PC-9 (cell line): ENCODE measurements at regions not wholly inside any gene's neighbourhood (a gene's known extent, or its start where the extent isn't known, plus 50 kb on each side); places are given as distances from the start of the nearest gene placed in this dataset.
A peak's percentile ranks its signal among the peaks of the same experiment; 100 is the strongest.

Experiments
- BruUV-seq: library from RNA; stranded (reverse); fragments of 400-500 nt; replicated peaks from 2 replicates; lab custom pipeline; 2021; lab: Mats Ljungman, UMichigan
- CTCF ChIA-PET: fragments of 300-600 bp; sonication (Branson Sonifier 250); formaldehyde crosslinking; loops from one replicate; lab custom pipeline; 2022; ENCODE audit warnings: antibody characterized with exemption; lab: Charles Lee
- POLR2A ChIA-PET: fragments of 300-600 bp; sonication (Branson Sonifier 250); formaldehyde crosslinking; loops from one replicate; lab custom pipeline; 2022; ENCODE audit warnings: antibody characterized with exemption; ENCODE audit not compliant: unreplicated experiment; lab: Charles Lee
- DNase-seq, 2 experiments: peaks; one replicate each; pipeline versions ENCODE4 v3.0.0 to v3.0.0-alpha.2; 2015 to 2022; ENCODE audit warnings: mixed read lengths in 1 of 2
- H2AFZ ChIP-seq: fragments of 200-600 bp; sonication (generic); 2 replicates; pipeline ENCODE4 v1.8.1; 2017; ENCODE audit warnings: antibody characterized with exemption
- H3F3A ChIP-seq: fragments of 200-600 bp; sonication (generic); 2 replicates; pipeline ENCODE4 v1.8.1; 2017; ENCODE audit warnings: antibody characterized with exemption, mild to moderate bottlenecking, low read depth; ENCODE audit not compliant: insufficient read depth
- H3K27ac ChIP-seq: fragments of 200-600 bp; sonication (generic); 2 replicates; pipeline ENCODE4 v1.6.1; 2016; ENCODE audit warnings: mixed run types
- H3K27me3 ChIP-seq: fragments of 200-600 bp; sonication (generic); 2 replicates; pipeline ENCODE4 v1.6.1; 2016; ENCODE audit warnings: low read depth, mixed run types; ENCODE audit not compliant: insufficient read depth
- H3K36me3 ChIP-seq: fragments of 200-600 bp; sonication (generic); 2 replicates; pipeline ENCODE4 v1.6.1; 2016; ENCODE audit warnings: low read depth, mixed run types
- H3K4me1 ChIP-seq: fragments of 200-600 bp; sonication (generic); replicated peaks from 2 replicates; pipeline ENCODE4 v1.6.1; 2016; ENCODE audit warnings: mixed run types; ENCODE audit not compliant: insufficient read depth
- H3K4me2 ChIP-seq: fragments of 200-600 bp; sonication (generic); 2 replicates; pipeline ENCODE4 v1.6.1; 2017; ENCODE audit warnings: mixed run types
- H3K4me3 ChIP-seq: fragments of 200-600 bp; sonication (generic); 2 replicates; pipeline ENCODE4 v1.6.1; 2016; ENCODE audit warnings: mixed run types
- H3K79me2 ChIP-seq: fragments of 200-600 bp; sonication (generic); 2 replicates; pipeline ENCODE4 v1.6.1; 2017; ENCODE audit warnings: low read depth, mixed run types
- H3K9me2 ChIP-seq: fragments of 200-600 bp; sonication (generic); 2 replicates; pipeline ENCODE4 v1.8.1; 2017; ENCODE audit warnings: mild to moderate bottlenecking; ENCODE audit not compliant: insufficient read depth
- H3K9me3 ChIP-seq: fragments of 200-600 bp; sonication (generic); 2 replicates; pipeline ENCODE4 v1.8.1; 2016; ENCODE audit warnings: low read depth; ENCODE audit not compliant: insufficient read depth
- H4K20me1 ChIP-seq: fragments of 200-600 bp; sonication (generic); 2 replicates; pipeline ENCODE4 v1.8.1; 2017; ENCODE audit not compliant: insufficient read depth
- EZH2 ChIP-seq: fragments of 200-600 bp; sonication (generic); IDR thresholded peaks from 2 replicates; pipeline ENCODE4 v1.8.0; 2017; ENCODE audit warnings: antibody characterized with exemption, low read depth
- intact Hi-C: fragments of 100-400 bp; cut with micrococcal nuclease; formaldehyde crosslinking; loops from one replicate; pipeline ENCODE4 v1.10.0; 2022; ENCODE audit not compliant: unreplicated experiment
- TF ChIP-seq, protein P1 (sequence below): fragments of 200-600 bp; sonication (generic); conservative IDR thresholded peaks from 2 replicates; pipeline ENCODE4 v1.6.1; 2017; ENCODE audit warnings: mixed run types, antibody characterized with exemption, mild to moderate bottlenecking, moderate library complexity

DNA sequence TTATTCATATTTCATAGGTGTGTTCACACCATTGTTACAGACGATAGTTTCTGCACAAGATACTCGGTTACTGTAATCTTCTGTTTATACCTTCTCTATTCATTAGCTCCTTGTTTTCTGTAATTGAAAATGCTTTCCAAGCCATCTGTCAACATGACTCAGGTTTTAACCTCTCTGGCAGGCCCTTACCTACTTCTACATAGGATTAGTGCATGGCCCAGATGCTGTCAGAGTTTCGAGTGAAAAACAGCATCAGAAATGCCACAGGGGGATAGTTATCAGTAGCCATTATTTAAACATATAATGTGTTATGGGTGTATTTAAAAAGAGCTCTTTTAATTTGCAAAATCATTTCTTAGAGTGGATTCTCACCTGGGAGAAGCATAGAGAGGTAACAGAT lies 596.4 kb downstream of the FBXO15 start:
- Histone ChIP-seq H3K4me3 (no peak overlapping the region), H3F3A (no peaks in the 10 kb centered on the region), H3K9me3 (no peaks in the 10 kb centered on the region), H3K79me2 (no peaks in the 10 kb centered on the region), H3K27ac (no peak overlapping the region), H2AFZ (no peak overlapping the region), H4K20me1 (no peaks in the 10 kb centered on the region), H3K9me2 (no peaks in the 10 kb centered on the region), H3K36me3 (no peaks in the 10 kb centered on the region), H3K27me3 (no peaks in the 10 kb centered on the region), H3K4me1 (no peaks in the 10 kb centered on the region), H3K4me2 (no peak overlapping the region)
- TF ChIP-seq, protein P1, sequence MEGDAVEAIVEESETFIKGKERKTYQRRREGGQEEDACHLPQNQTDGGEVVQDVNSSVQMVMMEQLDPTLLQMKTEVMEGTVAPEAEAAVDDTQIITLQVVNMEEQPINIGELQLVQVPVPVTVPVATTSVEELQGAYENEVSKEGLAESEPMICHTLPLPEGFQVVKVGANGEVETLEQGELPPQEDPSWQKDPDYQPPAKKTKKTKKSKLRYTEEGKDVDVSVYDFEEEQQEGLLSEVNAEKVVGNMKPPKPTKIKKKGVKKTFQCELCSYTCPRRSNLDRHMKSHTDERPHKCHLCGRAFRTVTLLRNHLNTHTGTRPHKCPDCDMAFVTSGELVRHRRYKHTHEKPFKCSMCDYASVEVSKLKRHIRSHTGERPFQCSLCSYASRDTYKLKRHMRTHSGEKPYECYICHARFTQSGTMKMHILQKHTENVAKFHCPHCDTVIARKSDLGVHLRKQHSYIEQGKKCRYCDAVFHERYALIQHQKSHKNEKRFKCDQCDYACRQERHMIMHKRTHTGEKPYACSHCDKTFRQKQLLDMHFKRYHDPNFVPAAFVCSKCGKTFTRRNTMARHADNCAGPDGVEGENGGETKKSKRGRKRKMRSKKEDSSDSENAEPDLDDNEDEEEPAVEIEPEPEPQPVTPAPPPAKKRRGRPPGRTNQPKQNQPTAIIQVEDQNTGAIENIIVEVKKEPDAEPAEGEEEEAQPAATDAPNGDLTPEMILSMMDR, result no peak
- no peak for TF ChIP-seq EZH2
- CTCF ChIA-PET, result no interaction called here
- intact Hi-C loops, result no loop called here
- POLR2A ChIA-PET, result no interaction called here
- BruUV-seq, result no TSS peak
- DNase-seq, result no peak

DNA sequence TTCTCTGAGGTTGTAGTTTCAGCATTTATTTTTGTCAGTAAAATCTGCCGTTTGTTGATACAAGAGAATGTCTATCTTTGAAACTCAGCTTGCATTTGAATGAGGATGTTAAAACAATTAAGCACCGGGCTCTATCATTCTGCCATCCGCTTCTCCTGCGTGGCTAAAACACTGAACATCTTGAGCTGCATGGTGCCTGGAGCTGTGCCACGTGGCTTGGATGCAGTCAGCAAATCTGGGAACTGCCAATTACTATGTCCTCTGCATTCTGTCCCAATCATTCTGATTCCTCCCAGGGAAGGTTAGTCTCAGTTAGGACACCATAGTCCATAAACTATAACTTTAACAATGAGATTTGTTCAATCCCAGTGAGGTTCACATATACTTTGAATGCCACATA lies 598.4 kb downstream of the FBXO15 start:
- Histone ChIP-seq H3F3A (no peaks in the 10 kb centered on the region), H2AFZ (no peak overlapping the region), H3K4me1 (peaks cover 9% of the 10 kb centered on the region; the same call in 1 of the 2 replicates), H3K79me2 (no peaks in the 10 kb centered on the region), H3K4me2 (no peak overlapping the region), H3K4me3 (no peak overlapping the region), H3K27me3 (no peaks in the 10 kb centered on the region), H3K9me2 (no peaks in the 10 kb centered on the region), H3K36me3 (no peaks in the 10 kb centered on the region), H4K20me1 (no peaks in the 10 kb centered on the region), H3K9me3 (no peaks in the 10 kb centered on the region), H3K27ac (no peak overlapping the region)
- ChIA-PET CTCF (no interaction called here), POLR2A (no interaction called here)
- no peak for DNase-seq
- BruUV-seq, result no TSS peak
- intact Hi-C loops, result no loop called here
- no peak for TF ChIP-seq EZH2
- TF ChIP-seq, protein P1, result no peak

DNA sequence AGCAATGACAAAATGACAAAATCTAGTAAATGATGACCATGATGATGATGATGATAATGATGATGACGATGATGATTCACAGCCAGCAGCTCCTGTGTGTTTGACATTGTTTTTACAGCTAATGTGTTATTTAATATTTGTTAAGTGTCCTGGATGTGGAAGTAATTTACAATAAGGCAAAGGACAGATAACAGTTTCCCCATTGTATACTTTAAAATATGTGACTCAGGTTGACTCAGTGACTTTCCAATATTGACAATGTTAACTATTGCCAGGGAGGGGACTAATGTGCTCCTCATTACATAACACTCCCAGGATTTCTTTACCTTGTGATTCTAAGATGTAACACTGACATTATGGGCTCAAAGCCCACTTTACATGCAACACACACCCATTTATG lies 602.2 kb downstream of the FBXO15 start:
- no peak overlapping the region for H3K4me3 ChIP-seq
- no peaks in the 10 kb centered on the region for H3K36me3 ChIP-seq
- no peaks in the 10 kb centered on the region; the same call in 1 of the 2 replicates for H3K9me3 ChIP-seq
- H3K4me2 ChIP-seq, result no peak overlapping the region
- TF ChIP-seq EZH2, result no peak
- TF ChIP-seq, protein P1, result no peak
- DNase-seq, result peak in 1 of 2 experiments; percentile 55
- H3K4me1 ChIP-seq, result peaks cover 9% of the 10 kb centered on the region; the same call in 1 of the 2 replicates
- H3K27me3 ChIP-seq, result no peaks in the 10 kb centered on the region
- BruUV-seq, result no TSS peak
- no peaks in the 10 kb centered on the region for H4K20me1 ChIP-seq
- no peaks in the 10 kb centered on the region for H3K79me2 ChIP-seq
- no peak overlapping the region for H3K27ac ChIP-seq
- no peaks in the 10 kb centered on the region for H3K9me2 ChIP-seq
- intact Hi-C loops, result no loop called here
- H2AFZ ChIP-seq, result 0 out of 2 replicates have a peak overlapping the region, but pooled peaks have one; percentile 6
- ChIA-PET CTCF (no interaction called here), POLR2A (no interaction called here)
- H3F3A ChIP-seq, result no peaks in the 10 kb centered on the region
